HG03521 (cell line): ENCODE measurements at regions not wholly inside any gene's neighbourhood (a gene's known extent, or its start where the extent isn't known, plus 50 kb on each side); places are given as distances from the start of the nearest gene placed in this dataset.

Experiments used
- ATAC-seq: cut with Tn5 transposase; IDR thresholded peaks from one replicate; pipeline ENCODE4 v1.9.1; 2021; ENCODE audit warnings: mild to moderate bottlenecking, moderate library complexity; ENCODE audit not compliant: unreplicated experiment

- ATAC-seq: no peak
Observed at GRCh38 chr12:78683031-78683430, 181.5 kb upstream of the SYT1 start.

GRCh38 chr12:78683626-78684025, 180.9 kb upstream of the SYT1 start:
- no peak for ATAC-seq

GRCh38 chr12:78684419-78684818, 180.2 kb upstream of the SYT1 start:
- ATAC-seq: no peak

- ATAC-seq: no peak
Observed at GRCh38 chr12:78695749-78696148, 168.8 kb upstream of the SYT1 start.

- ATAC-seq: no peak
Observed at GRCh38 chr12:78696267-78696666, 168.3 kb upstream of the SYT1 start.

- ATAC-seq: no peak
Observed at GRCh38 chr12:78697817-78698415, 166.7 kb upstream of the SYT1 start.

GRCh38 chr12:78698747-78699146, 165.8 kb upstream of the SYT1 start:
- no peak for ATAC-seq

- ATAC-seq: no peak
Observed at GRCh38 chr12:78700565-78700964, 164.0 kb upstream of the SYT1 start.

- ATAC-seq: no peak
Observed at GRCh38 chr12:78703820-78704525, 160.6 kb upstream of the SYT1 start.

GRCh38 chr12:78711954-78712353, 152.6 kb upstream of the SYT1 start:
- ATAC-seq: no peak

- no peak for ATAC-seq
Observed at GRCh38 chr12:78712834-78713481, 151.6 kb upstream of the SYT1 start.

GRCh38 chr12:78719721-78720120, 144.9 kb upstream of the SYT1 start:
- no peak for ATAC-seq

GRCh38 chr12:78721906-78722305, 142.7 kb upstream of the SYT1 start:
- no peak for ATAC-seq

GRCh38 chr12:78725033-78725432, 139.5 kb upstream of the SYT1 start:
- no peak for ATAC-seq

- no peak for ATAC-seq
Observed at GRCh38 chr12:78725951-78726580, 138.5 kb upstream of the SYT1 start.

- ATAC-seq: no peak
Observed at GRCh38 chr12:78726854-78727253, 137.7 kb upstream of the SYT1 start.

- ATAC-seq: no peak
Observed at GRCh38 chr12:78732481-78732880, 132.1 kb upstream of the SYT1 start.

GRCh38 chr12:78739653-78740052, 124.9 kb upstream of the SYT1 start:
- ATAC-seq: no peak

- no peak for ATAC-seq
Observed at GRCh38 chr12:78746001-78746400, 118.6 kb upstream of the SYT1 start.

- ATAC-seq: no peak
Observed at GRCh38 chr12:78753058-78753457, 111.5 kb upstream of the SYT1 start.

GRCh38 chr12:78756936-78757335, 107.6 kb upstream of the SYT1 start:
- no peak for ATAC-seq

GRCh38 chr12:78759367-78759766, 105.2 kb upstream of the SYT1 start:
- no peak for ATAC-seq
